Natural killer cell (primary cell): ENCODE measurements at regions not wholly inside any gene's neighbourhood (a gene's known extent, or its start where the extent isn't known, plus 50 kb on each side); places are given as distances from the start of the nearest gene placed in this dataset.

Source experiments
- ATAC-seq, 3 donors: fragments of 150-1000 bp in 2 of 3; fragments of 200-7000 bp in 1 of 3; cut with Tn5 transposase; 1 replicate in 1 of 3; 2 replicates in 2 of 3; pipeline ENCODE4 v1.10.0; 2021; ENCODE audit warnings: mild to moderate bottlenecking in 2 of 3, moderate library complexity in 2 of 3
- DNase-seq, 2 donors: peaks; one replicate each; pipeline versions ENCODE4 v3.0.0 to v3.0.0-alpha.2; 2013 to 2021; ENCODE audit warnings: mixed read lengths in 1 of 2
- H3K27ac ChIP-seq: one replicate; pipeline ENCODE4 v1.5.1; 2013; ENCODE audit warnings: mild to moderate bottlenecking, low read length
- H3K27me3 ChIP-seq: one replicate; pipeline ENCODE4 v1.6.1; 2013; ENCODE audit warnings: low read length; ENCODE audit not compliant: control insufficient read depth, insufficient read depth
- H3K36me3 ChIP-seq: one replicate; pipeline ENCODE4 v1.6.1; 2013; ENCODE audit warnings: low read length; ENCODE audit not compliant: control insufficient read depth, insufficient read depth
- H3K4me1 ChIP-seq: one replicate; pipeline ENCODE4 v1.6.1; 2013; ENCODE audit warnings: low read length; ENCODE audit not compliant: control insufficient read depth, insufficient read depth
- H3K4me3 ChIP-seq: one replicate; pipeline ENCODE4 v1.5.1; 2013; ENCODE audit warnings: low read length
- H3K9me3 ChIP-seq: one replicate; pipeline ENCODE4 v1.6.1; 2013; ENCODE audit warnings: low read length; ENCODE audit not compliant: control insufficient read depth, insufficient read depth
- H3K27ac Mint-ChIP-seq, 2 donors: one replicate each; pipeline ENCODE4 v1.8.0; 2022; ENCODE audit warnings: mild to moderate bottlenecking in 2 of 2, mixed read lengths in 2 of 2, moderate library complexity in 1 of 2
- H3K27me3 Mint-ChIP-seq, 2 donors: one replicate each; pipeline ENCODE4 v1.8.0; 2022; ENCODE audit warnings: low read depth in 2 of 2, mixed read lengths in 2 of 2
- H3K36me3 Mint-ChIP-seq: one replicate; pipeline ENCODE4 v1.8.0; 2022; ENCODE audit warnings: mixed read lengths
- H3K4me1 Mint-ChIP-seq, 2 donors: one replicate each; pipeline ENCODE4 v1.8.0; 2022; ENCODE audit warnings: mixed read lengths in 2 of 2
- H3K4me3 Mint-ChIP-seq: one replicate; pipeline ENCODE4 v1.8.0; 2022; ENCODE audit warnings: mild to moderate bottlenecking, moderate library complexity, mixed read lengths
- H3K9me3 Mint-ChIP-seq, 2 donors: one replicate each; pipeline ENCODE4 v1.8.0; 2022; ENCODE audit warnings: mixed read lengths in 2 of 2
- WGBS: methylation state at CpG from one replicate; pipeline ENCODE4 v1.1.7; 2013; ENCODE audit warnings: missing lambda C conversion rate; ENCODE audit not compliant: insufficient coverage; 5-methylcytosine and 5-hydroxymethylcytosine counted together
- intact Hi-C: fragments of 100-400 bp; cut with micrococcal nuclease; formaldehyde crosslinking; loops from one replicate; pipeline ENCODE4 v1.14.2; 2022
- TF ChIP-seq, protein P1 (sequence below): fragments of 200-600 bp; IDR thresholded peaks from one replicate; pipeline ENCODE4 v1.8.0; 2022; ENCODE audit warnings: antibody characterized with exemption

GRCh38 chr4:62387808-62388207, 1187.7 kb downstream of the ADGRL3 start:
- Histone ChIP-seq H3K4me1 (no peaks in the 10 kb centered on the region), H3K27me3 (no peaks in the 10 kb centered on the region), H3K27ac (no peak overlapping the region), H3K36me3 (no peaks in the 10 kb centered on the region), H3K4me3 (no peak overlapping the region), H3K9me3 (no peaks in the 10 kb centered on the region)
- TF ChIP-seq, protein P1, sequence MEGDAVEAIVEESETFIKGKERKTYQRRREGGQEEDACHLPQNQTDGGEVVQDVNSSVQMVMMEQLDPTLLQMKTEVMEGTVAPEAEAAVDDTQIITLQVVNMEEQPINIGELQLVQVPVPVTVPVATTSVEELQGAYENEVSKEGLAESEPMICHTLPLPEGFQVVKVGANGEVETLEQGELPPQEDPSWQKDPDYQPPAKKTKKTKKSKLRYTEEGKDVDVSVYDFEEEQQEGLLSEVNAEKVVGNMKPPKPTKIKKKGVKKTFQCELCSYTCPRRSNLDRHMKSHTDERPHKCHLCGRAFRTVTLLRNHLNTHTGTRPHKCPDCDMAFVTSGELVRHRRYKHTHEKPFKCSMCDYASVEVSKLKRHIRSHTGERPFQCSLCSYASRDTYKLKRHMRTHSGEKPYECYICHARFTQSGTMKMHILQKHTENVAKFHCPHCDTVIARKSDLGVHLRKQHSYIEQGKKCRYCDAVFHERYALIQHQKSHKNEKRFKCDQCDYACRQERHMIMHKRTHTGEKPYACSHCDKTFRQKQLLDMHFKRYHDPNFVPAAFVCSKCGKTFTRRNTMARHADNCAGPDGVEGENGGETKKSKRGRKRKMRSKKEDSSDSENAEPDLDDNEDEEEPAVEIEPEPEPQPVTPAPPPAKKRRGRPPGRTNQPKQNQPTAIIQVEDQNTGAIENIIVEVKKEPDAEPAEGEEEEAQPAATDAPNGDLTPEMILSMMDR, result no peak
- intact Hi-C loops, result no loop called here
- Mint-ChIP-seq H3K27me3 (no peaks in the 10 kb centered on the region), H3K27ac (no peak overlapping the region), H3K36me3 (no peaks in the 10 kb centered on the region), H3K4me3 (no peak overlapping the region), H3K4me1 (no peaks in the 10 kb centered on the region), H3K9me3 (peaks cover 8 to 11% of the 10 kb centered on the region in 2 donors)
- DNase-seq (no peak), ATAC-seq (no peak)
- WGBS, result no CpG with 5 or more reads among the region's 3 CpGs

DNA sequence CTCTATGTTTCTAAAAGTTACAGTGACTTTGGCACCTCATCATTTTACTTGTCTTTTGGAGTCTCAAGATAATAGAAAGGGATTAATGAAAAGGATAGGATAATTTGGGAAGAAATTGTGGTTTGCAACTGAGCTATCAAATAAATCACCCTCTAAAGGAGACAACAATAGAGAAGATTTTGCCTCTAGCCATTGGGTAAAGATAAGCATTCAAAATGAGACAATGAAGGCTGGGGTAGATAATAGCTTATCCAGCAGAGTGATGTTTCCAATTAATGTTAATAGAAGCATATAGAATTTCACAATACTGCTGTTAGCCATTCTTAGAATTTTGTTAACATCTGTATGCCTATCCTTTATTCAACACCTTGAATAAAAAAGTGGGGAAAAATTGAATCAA, 1177.6 kb downstream of the ADGRL3 start:
- TF ChIP-seq, protein P1, result no peak
- Histone ChIP-seq H3K4me3 (no peak overlapping the region), H3K4me1 (no peaks in the 10 kb centered on the region), H3K36me3 (no peaks in the 10 kb centered on the region), H3K27ac (no peak overlapping the region), H3K9me3 (no peaks in the 10 kb centered on the region), H3K27me3 (no peaks in the 10 kb centered on the region)
- Mint-ChIP-seq H3K27ac (no peak overlapping the region), H3K9me3 (peaks cover 16 to 23% of the 10 kb centered on the region in 2 donors), H3K36me3 (peaks cover 6% of the 10 kb centered on the region), H3K4me3 (no peak overlapping the region), H3K27me3 (no peaks in the 10 kb centered on the region), H3K4me1 (no peaks in the 10 kb centered on the region)
- intact Hi-C loops, result no loop called here
- ATAC-seq (no peak), DNase-seq (no peak)

GRCh38 chr4:62377245-62377644, 1177.1 kb downstream of the ADGRL3 start:
- Histone ChIP-seq H3K9me3 (no peaks in the 10 kb centered on the region), H3K27me3 (no peaks in the 10 kb centered on the region), H3K36me3 (no peaks in the 10 kb centered on the region), H3K4me1 (no peaks in the 10 kb centered on the region), H3K27ac (no peak overlapping the region), H3K4me3 (no peak overlapping the region)
- Mint-ChIP-seq H3K4me3 (no peak overlapping the region), H3K9me3 (peaks cover 14 to 23% of the 10 kb centered on the region in 2 donors), H3K4me1 (no peaks in the 10 kb centered on the region), H3K27me3 (no peaks in the 10 kb centered on the region), H3K36me3 (peaks cover 6% of the 10 kb centered on the region), H3K27ac (no peak overlapping the region)
- DNase-seq, result no peak
- TF ChIP-seq, protein P1, result no peak
- intact Hi-C loops, result no loop called here
- ATAC-seq, result no peak

DNA sequence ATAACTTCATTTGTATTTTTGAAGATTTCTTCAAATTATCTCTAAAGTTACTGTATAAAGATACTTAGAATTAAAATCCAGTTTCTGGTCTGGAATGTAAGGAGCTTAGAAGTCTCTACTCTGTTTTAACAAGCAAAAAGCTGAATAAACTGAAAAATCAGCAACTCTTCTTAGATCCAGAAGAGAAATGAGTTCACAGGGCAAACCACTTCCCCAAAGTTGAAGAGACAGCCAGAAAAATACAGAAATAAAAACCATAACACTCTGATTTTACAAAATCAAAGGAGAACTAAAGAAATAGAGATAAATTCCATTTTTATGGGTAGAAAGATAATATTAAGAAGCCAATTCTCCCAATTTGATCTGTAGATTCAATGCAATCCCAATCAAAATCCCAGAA, 1166.8 kb downstream of the ADGRL3 start:
- intact Hi-C loops, result no loop called here
- H3K4me1 ChIP-seq, result no peaks in the 10 kb centered on the region
- Mint-ChIP-seq H3K9me3 (peaks cover 7 to 30% of the 10 kb centered on the region in 2 donors), H3K27ac (no peak overlapping the region), H3K27me3 (no peaks in the 10 kb centered on the region), H3K4me3 (no peak overlapping the region), H3K36me3 (peaks cover 24% of the 10 kb centered on the region), H3K4me1 (no peaks in the 10 kb centered on the region)
- TF ChIP-seq, protein P1, result no peak
- no peak for ATAC-seq
- peaks cover 3% of the 10 kb centered on the region for H3K9me3 ChIP-seq
- no peaks in the 10 kb centered on the region for H3K27me3 ChIP-seq
- no peak overlapping the region for H3K27ac ChIP-seq
- no peak overlapping the region for H3K4me3 ChIP-seq
- DNase-seq, result no peak
- H3K36me3 ChIP-seq, result no peaks in the 10 kb centered on the region
